NCI-H526 treated with DMSO at 0.1 percent for 48 hours (cell line): ENCODE measurements at regions not wholly inside any gene's neighbourhood (a gene's known extent, or its start where the extent isn't known, plus 50 kb on each side); places are given as distances from the start of the nearest gene placed in this dataset.
"Not testable (repeated sequence)": the region's sequence is repeated elsewhere in the genome, so short reads cannot be mapped to it uniquely, and the experiment has no call there.

ENCODE experiments used
- DNase-seq: peaks from one replicate; lab custom pipeline; 2025; lab: John Stamatoyannopoulos, UW

DNA sequence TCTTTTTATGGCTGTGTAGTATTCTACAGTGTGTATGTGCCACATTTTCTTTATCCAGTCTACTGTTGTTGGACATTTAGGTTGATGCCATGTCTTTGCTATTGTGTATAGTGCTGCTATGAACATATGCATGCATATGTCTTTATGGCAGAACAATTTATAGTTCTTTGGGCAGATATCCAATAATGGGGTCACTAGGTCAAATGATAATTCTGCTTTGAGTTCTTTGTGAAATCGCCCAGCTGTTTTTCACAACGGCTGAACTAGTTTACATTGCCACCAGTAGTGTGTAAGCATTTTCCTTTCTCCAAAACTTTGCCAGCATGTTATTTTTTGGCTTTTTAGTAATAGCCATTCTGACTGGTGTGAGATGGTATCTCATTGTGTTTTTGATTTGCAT is 214.8 kb upstream of the TMEM229A start:
- no peak for DNase-seq

DNA sequence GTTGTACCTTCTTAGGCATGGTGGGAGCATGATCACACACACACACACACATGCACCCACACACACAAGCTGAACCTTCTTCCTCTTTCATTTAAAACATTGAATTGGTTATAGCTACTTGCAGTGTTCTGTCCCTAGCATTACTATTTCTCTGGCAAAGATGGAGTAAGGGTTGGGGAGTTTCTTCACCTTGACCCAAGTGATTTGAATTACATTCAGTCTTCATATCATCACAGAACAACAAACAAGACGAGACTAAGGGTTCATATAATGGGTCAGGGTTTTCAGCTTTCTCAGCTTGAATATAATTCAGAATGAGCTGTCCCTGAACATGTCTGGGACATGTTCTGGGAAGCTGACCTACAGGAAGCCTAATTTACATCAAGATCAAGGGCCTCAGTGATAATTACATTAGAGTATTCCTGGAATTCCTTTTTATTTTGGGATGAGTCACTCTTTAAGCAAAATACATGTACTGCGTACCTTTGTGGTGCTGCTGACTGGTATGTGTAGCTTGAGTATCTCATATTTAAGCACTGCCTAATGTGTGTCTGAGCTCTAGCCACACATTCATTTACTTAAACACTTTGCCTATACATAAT is 213.5 kb upstream of the TMEM229A start:
- DNase-seq: no peak

DNA sequence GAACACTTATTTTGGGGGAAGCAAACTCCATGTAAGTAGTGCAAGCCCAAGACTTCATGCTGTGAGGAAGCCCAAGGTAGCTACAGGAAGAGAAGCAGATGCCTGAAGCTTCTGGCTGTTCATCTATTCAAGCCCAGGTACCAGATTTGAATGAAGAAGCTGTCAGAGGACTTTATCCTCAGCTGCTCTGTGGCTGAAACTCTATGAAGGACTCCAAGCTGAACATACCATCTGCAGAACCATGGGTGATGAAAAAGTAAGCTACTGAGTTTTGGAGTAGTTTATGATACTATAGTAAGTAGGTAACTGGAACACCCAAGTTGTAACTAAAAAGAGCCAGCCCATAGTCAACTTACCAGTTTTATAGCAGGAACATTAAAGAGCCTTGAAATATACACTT is 211.6 kb upstream of the TMEM229A start:
- DNase-seq: not testable (repeated sequence)

DNA sequence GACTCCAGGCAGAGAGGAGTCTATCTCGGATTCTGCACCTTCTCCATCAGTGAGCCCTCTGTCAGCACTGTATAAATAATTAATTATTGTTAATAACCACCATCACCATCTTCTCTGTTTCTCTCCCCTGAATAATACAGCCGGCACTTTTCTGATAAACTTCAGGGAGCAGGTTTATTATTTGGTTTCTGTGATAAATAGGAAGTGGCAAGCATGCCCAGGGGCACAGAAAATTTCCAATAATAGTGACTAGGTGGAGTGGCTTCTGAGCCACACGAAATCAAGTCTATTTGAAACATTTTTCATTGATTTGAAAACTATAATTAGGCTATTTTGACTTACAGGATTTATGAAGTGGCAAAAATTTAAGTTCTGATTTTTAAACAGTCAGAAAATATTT is 186.8 kb upstream of the TMEM229A start:
- no peak for DNase-seq

DNA sequence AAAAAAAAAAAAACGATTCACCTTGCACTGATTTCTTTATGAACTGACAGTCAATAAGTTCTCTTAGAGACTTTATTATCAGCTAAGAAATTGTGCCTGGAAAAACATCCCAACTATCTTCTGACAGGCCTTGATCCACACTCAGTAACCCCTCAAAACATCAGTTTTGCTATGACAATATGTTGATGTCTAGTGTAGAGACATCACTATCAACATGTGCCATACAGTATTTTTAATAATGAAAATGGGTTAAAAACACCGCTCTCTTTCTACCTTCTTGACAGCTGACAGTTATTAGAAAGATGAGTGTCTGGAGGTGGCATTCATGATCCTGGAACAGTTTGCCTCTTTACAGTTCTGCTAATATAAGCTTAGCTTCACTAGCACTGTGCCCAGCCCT is 175.8 kb upstream of the TMEM229A start:
- DNase-seq: no peak

DNA sequence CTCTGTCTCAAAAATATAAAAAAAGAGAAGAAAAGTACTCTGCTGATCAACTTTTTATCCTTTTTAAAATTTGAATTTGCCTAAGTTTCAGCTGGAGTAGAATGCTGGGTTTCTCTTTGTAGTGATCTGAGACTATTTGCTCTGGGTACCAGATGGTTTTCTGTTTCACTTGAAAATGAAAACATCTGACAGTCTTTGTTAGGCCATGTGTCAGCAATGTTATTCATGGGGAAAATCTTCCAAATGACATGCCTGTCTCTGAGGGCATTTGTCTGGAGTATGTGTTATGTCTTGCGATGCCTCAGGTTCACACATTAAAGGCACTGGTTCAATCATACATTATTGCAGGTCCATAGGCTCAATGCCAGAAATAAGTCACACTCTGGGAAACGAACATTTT is 175.3 kb upstream of the TMEM229A start:
- DNase-seq: no peak

DNA sequence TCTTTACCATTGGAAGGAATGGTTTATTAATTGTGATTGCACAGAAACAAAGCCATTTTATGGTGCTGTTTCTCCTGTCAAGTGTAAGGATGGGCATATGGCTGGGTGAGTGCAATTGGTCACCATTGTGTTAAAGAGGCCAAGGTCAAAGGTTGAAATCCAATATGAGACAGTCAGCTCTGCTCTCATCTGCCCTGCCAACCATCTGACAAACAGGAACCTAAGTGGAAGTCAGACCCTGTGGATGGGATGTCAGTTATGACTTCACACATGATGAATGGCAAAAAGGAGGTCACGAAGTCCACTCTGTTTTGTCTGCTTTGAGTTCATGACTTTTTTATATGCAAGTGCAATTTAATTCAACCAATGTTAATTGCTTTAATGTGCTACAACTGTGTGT is 172.7 kb upstream of the TMEM229A start:
- no peak for DNase-seq

DNA sequence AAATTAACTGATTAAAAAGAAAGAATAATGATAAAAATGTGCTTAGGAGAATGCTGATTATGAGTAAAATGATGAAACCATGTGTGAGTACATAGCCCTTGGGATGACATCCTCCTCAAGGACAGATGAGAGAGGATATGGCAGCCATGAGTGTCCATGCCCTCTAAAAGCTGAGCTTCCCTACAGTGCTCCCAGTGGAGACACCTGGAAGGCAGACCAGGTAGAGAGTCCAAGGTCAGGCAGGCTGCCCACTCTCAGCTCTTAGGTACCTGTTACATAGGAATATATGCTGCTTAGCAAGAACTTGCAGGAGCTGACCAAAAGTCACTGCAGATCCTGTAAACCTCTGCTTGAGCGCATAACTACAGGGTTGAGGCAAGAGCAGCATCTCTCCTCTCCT is 169.7 kb upstream of the TMEM229A start:
- DNase-seq: no peak

DNA sequence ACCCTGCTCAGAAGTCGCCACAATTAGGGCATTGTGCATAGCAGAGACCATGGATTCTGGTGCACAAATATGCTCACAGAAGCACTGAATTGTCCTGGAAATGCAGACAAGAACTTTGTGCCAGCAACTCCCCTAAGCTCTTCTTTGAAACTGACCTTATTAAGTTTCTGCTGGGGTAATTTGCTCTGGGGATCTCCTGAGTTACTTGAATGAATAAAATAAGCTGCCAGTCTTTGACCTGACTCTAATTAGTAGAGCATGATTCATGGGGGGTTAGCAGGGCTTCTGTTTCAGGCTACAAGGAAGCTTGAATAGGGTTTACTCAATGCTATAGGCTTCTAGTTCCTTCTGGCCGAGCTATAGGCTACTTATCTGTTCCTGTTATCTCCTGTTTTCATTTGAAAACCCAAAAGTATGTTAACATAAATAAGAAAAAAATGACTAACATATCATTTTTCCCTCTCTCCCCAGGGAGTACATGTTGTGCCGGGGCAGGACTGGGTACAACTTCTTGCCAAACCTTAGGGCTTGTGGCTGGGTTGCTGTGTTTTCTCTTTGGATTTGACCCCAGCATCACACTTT is 169.0 kb upstream of the TMEM229A start:
- DNase-seq: no peak

DNA sequence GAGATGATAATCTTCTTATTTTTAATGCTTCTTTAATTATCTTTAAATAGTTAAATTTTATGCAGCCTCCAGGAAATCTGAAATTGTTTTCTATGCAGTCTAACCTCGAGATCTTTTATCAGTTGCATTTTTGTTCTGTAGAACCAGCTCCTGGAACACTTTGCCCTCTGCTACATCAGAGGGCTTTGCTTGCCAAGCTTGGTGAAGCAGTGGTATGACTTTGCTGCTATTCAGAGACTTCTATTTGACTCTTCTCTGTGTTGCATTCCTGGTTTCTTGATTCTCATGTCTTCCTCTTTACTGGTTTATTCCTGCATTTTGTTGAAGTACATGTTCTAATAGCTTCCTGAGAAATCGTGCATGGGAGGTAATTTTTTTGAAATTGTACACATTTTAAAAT is 163.7 kb upstream of the TMEM229A start:
- no peak for DNase-seq

DNA sequence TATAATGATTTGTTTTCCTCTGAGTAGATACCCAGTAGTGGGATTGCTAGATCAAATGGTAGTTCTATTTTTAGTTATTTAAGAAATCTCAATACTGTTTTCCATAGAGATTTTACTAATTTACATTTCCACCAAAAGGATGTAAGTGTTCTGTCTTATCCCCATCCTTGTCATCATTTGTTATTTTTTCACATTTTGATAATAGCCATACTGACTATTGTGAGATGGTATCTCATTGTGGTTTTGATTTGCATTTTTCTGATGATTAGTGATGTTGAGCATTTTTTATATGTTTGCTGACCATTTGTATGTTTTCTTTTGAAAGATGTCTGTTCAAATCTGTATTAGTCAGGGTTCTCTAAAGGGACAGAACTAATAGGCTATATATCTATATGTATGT is 160.0 kb upstream of the TMEM229A start:
- no peak for DNase-seq

DNA sequence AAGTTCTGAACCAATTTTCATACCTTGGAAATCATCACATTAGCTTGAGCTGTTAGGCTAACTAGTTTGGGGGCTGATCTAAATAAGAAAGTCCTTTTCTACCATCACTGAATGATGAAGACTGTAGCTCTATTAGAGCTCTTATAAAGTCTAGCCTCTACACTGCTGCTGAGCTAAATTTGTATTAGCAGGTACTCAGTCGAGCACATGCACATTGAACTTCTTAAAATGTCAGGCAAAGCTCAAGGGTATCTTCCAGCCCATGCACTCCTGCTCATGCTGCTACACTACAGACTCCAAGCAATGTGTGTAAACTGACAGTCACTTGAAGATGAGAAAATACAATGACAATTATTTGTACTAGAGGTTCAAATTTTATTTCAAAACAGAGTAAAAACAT is 158.8 kb upstream of the TMEM229A start:
- no peak for DNase-seq

DNA sequence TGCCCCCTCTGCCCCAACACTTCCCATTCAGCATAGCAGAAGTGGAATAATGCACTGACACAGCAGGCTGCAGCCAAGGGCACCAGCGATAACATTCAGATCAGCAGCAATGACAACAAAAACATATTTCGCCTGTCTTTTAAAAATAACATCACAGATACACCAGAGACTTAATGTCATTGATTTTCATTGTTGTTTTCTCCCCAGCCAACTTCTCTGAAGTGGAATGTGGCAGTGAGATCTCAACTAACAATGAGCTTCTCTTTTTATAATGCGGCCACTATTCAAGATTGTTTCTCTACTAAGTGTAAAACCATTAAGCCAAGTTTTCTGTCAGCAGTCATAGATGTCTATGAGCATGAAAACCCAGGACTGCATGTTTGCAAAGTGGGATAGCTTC is 158.2 kb upstream of the TMEM229A start:
- no peak for DNase-seq

DNA sequence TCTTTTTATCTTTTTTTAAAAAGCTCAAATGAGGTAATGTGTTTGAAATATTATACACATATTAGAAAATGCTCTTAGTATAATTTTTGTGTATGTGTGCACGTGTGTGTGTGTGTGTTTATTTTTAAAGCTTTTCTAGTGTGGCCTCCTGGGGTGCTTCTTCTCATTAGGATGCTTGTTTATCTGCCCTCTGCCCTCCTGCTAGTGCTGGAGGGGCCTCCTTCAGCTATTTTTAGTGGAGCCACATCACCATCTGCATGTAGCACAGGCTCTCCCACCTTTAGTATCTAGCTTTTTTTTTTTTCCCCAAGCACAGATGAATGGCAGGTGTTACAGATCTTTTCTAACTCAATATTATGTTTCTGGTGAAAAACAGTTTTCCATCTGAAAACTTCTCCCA is 155.7 kb upstream of the TMEM229A start:
- DNase-seq: no peak

DNA sequence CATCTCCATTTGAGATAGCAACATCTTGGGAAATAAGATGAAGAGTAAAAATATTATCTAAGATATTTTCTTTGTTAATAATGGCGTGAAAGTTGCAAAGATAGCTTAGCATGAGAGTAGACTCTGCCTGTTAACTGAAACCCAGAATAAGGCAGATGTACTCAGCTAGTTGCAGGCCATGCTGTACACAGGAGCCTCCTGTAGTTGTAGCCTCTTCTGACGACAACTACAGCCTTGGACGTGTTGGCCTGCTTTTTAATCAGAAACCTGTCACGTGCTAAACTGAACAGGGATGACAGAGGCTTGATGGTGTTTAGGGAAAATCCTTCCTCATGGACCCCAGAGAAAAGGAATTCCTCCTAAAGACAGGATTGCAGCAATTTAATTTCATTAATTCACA is 155.1 kb upstream of the TMEM229A start:
- no peak for DNase-seq

DNA sequence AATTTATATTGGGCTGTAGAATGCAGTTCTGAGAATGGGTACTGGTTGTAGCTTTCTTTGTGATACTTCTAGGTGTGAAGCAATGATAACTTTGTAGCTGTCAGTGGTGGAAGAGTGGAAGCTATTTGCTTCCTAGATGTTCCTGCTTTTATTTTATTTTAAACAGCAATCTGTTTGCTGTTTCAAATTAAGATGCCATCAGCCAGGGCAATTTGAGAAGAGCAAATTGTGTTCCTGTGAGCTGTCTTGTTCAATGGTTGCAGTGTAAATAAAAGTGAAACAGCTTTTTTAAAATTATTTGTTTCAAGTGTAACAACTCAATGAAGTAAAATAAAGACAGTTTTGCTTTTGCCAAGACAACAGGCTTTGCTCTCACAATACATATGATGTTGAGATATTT is 150.8 kb upstream of the TMEM229A start:
- DNase-seq: no peak

DNA sequence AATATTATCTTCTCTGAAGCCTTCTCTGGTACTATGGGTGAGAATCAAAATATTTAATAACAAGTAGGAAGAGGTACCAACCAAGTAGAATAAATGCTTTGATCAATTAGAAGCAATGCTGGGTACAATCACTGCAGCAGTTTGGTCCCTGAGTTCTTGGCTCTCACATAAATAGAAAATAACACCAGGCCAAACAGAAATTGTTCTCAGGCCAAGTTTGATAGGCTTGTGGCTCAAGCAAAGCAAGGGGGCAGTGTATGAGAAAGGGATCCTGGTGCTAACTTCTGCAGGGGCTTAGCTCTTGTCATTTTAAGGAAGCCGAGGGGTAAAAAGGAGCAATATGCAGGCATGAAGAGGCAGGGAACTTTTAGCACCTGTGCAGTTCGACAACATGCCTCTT is 146.8 kb upstream of the TMEM229A start:
- no peak for DNase-seq

DNA sequence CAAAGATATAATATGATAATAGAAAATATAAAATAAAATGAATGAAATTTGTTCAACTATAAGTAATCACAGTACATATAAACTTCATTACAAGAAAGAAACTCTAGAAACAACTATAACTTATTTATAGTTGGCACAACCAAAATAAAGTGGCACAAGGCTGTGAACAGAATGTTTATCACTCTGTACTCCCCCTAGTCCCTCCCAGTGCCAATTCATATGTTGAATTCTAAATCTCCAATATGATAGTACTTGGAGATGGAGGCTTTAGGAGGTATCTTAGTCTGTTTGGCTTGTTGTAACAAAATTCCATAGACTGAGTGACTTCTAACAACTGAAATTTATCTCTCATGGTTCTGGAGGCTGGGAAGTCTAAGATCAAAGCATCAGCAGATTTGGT is 145.0 kb upstream of the TMEM229A start:
- no peak for DNase-seq

DNA sequence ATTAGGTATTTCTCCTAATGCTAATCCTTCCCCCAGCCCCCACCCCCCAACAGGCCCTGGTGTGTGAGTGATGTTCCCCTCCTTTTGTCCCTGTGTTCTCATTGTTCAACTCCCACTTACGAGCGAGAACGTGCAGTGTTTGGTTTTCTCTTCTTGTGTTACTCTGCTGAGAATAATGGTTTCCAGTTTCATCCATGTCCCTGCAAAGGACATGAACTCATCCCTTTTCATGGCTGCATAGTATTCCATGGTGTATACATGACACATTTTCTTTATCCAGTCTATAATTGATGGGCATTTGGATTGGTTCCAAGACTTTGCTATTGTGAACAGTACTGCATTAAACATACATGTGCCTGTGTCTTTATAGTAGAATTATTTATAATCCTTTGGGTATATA is 138.9 kb upstream of the TMEM229A start:
- DNase-seq: not testable (repeated sequence)

DNA sequence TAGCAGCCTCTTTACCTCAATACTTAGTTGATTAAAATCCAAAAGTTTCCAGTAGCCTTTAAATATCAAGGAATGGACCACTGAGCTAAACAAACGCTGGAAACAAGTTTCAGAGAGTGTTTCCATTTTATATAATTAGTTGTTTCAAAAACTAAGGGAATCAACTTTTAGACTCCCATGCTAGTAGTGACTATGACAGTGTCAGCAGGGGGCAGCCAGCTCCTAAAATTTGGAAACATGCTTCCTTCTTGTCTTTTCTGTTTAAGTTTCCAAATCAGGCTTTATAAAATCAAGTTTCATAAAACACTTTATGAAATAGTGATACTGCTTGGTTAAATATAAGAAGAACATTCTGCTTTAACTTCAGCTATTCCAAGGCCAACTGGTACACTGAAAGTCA is 138.2 kb upstream of the TMEM229A start:
- DNase-seq: peak; percentile 17

DNA sequence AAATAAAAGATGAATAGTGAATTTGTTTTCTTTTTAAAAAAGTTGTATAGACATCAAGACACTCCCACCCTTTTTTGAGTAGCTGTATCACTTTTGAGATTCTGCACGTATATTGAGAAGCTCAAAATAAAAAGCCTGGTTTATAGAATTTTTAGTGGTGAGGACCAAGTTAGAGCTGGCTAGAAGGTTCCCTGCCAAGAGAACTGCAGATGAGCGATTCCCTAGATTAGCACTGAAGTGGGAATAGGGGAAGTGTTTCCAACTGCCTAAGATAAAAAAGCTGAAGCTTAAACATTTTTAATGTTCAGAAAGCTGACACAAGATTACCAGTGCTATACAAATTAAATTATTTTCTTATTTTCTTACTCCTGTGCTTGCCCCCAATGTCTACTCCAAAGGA is 135.7 kb upstream of the TMEM229A start:
- no peak for DNase-seq

DNA sequence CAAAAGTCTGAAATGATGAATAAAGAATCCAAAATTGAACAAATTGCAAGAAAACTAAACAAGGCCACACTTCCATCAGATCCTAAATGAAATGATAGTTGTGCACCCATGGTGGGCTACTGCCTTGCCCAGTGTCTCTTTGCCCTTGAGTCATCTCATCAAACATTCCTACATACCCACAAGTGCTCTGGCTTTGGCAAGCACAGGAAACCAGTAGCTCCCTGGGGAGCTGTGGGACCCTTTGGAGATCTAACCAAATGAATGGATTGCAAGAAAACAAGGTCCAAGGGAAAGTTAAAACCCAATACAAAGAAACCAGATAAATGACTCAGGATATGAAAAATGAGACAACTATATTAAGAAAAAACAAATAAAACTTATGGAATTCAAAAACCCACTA is 129.8 kb upstream of the TMEM229A start:
- no peak for DNase-seq

DNA sequence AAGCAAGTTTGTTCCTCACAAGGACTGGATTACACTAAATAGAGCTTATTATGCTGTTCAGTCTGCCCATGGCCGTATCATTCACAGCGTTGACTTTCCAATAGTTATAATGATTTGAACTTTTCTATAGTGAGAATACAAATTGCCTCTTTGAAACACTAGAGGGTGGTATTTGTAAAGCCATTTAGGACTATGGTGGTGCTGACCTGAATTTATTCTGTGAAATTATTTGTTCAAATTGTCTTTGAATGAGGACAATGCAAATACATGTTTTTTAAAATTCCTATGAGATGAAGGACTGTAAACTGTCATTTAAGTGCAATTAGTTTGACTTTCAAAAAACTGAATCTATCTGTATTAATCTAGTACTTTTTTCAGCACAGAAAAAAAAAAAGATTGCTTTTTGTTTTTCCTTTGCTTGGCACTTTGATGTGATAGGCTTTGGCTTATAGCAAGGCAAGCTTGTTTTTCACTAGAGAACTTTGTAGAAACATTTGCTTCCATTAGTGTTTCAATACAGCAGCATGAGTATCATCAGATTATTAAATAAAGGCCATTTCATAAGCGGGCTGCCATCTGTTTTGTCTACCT is 122.7 kb upstream of the TMEM229A start:
- DNase-seq: peak; percentile 71
